A673 (cell line): ENCODE measurements at regions not wholly inside any gene's neighbourhood (a gene's known extent, or its start where the extent isn't known, plus 50 kb on each side); places are given as distances from the start of the nearest gene placed in this dataset.
A peak's percentile ranks its signal among the peaks of the same experiment; 100 is the strongest.

Source experiments
- BruUV-seq: library from RNA; stranded (reverse); fragments of 400-500 nt; replicated peaks from 2 replicates; lab custom pipeline; 2021; lab: Mats Ljungman, UMichigan
- CTCF ChIA-PET: fragments of 300-600 bp; sonication (Branson Sonifier 250); formaldehyde crosslinking; loops from one replicate; lab custom pipeline; 2022; ENCODE audit warnings: antibody characterized with exemption; lab: Charles Lee
- POLR2A ChIA-PET: fragments of 300-600 bp; sonication (Branson Sonifier 250); formaldehyde crosslinking; loops from one replicate; lab custom pipeline; 2022; ENCODE audit warnings: antibody characterized with exemption; ENCODE audit not compliant: low non-redundant PET; lab: Charles Lee
- DNase-seq: peaks from one replicate; pipeline ENCODE4 v3.0.0-alpha.2; 2015; ENCODE audit warnings: low spot score
- H3K27ac ChIP-seq: fragments of 200-600 bp; sonication (generic); 2 replicates; pipeline ENCODE4 v1.5.1; 2016; ENCODE audit warnings: mixed run types, low read depth, mild to moderate bottlenecking, mixed read lengths, antibody characterized with exemption, low read length; ENCODE audit not compliant: poor library complexity, severe bottlenecking
- H3K27me3 ChIP-seq: fragments of 200-600 bp; sonication (generic); replicated peaks from 2 replicates; pipeline ENCODE4 v1.6.1; 2017; ENCODE audit warnings: mixed run types, low read depth, mild to moderate bottlenecking, mixed read lengths, antibody characterized with exemption, low read length; ENCODE audit not compliant: insufficient read depth, poor library complexity
- H3K36me3 ChIP-seq: fragments of 200-600 bp; sonication (generic); 2 replicates; pipeline ENCODE4 v1.6.1; 2016; ENCODE audit warnings: mixed run types, mild to moderate bottlenecking, mixed read lengths, antibody characterized with exemption, low read length; ENCODE audit not compliant: insufficient read depth, poor library complexity, severe bottlenecking
- H3K4me1 ChIP-seq: fragments of 200-600 bp; sonication (generic); 2 replicates; pipeline ENCODE4 v1.6.1; 2017; ENCODE audit warnings: mixed run types, mild to moderate bottlenecking, mixed read lengths, antibody characterized with exemption, low read length; ENCODE audit not compliant: insufficient read depth, poor library complexity, severe bottlenecking
- H3K4me3 ChIP-seq: fragments of 200-600 bp; sonication (generic); 2 replicates; pipeline ENCODE4 v1.5.1; 2016; ENCODE audit warnings: low read depth, mixed run types, mild to moderate bottlenecking, mixed read lengths, low read length; ENCODE audit not compliant: poor library complexity, severe bottlenecking
- H3K9me3 ChIP-seq: fragments of 200-600 bp; sonication (generic); 2 replicates; pipeline ENCODE4 v1.6.1; 2016; ENCODE audit warnings: mixed run types, low read depth, mild to moderate bottlenecking, mixed read lengths, antibody characterized with exemption, low read length; ENCODE audit not compliant: poor library complexity, severe bottlenecking
- CTCF ChIP-seq: fragments of 300-800, 200-600 bp; sonication (generic); conservative IDR thresholded peaks from 2 replicates; pipeline ENCODE4 v1.5.1; 2017; ENCODE audit warnings: low read depth, mild to moderate bottlenecking, antibody characterized with exemption, low read length, moderate library complexity, mixed read lengths
- EZH2 ChIP-seq: fragments of 200-600 bp; sonication (generic); IDR thresholded peaks from 2 replicates; pipeline ENCODE4 v1.6.1; 2017; ENCODE audit warnings: borderline replicate concordance, low read depth, mild to moderate bottlenecking, mixed read lengths, antibody characterized with exemption, low read length; ENCODE audit not compliant: poor library complexity, severe bottlenecking
- intact Hi-C: fragments of 100-400 bp; cut with micrococcal nuclease; formaldehyde crosslinking; loops from one replicate; pipeline ENCODE4 v1.10.0; 2022; ENCODE audit not compliant: unreplicated experiment

- H3K27me3 ChIP-seq = no peaks in the 10 kb centered on the region
- ChIA-PET POLR2A (no interaction called here), CTCF (no interaction called here)
- H3K36me3 ChIP-seq = no peaks in the 10 kb centered on the region
- TF ChIP-seq EZH2 = no peak
- TF ChIP-seq CTCF = no peak
- no peak overlapping the region for H3K27ac ChIP-seq
- BruUV-seq = no TSS peak
- intact Hi-C loops = no loop called here
- H3K9me3 ChIP-seq = no peaks in the 10 kb centered on the region
- no peak overlapping the region for H3K4me3 ChIP-seq
- no peak for DNase-seq
- H3K4me1 ChIP-seq = peaks cover 23% of the 10 kb centered on the region
Observed at GRCh38 chr4:123972031-123972430, 575.4 kb downstream of the SPRY1 start.

DNA sequence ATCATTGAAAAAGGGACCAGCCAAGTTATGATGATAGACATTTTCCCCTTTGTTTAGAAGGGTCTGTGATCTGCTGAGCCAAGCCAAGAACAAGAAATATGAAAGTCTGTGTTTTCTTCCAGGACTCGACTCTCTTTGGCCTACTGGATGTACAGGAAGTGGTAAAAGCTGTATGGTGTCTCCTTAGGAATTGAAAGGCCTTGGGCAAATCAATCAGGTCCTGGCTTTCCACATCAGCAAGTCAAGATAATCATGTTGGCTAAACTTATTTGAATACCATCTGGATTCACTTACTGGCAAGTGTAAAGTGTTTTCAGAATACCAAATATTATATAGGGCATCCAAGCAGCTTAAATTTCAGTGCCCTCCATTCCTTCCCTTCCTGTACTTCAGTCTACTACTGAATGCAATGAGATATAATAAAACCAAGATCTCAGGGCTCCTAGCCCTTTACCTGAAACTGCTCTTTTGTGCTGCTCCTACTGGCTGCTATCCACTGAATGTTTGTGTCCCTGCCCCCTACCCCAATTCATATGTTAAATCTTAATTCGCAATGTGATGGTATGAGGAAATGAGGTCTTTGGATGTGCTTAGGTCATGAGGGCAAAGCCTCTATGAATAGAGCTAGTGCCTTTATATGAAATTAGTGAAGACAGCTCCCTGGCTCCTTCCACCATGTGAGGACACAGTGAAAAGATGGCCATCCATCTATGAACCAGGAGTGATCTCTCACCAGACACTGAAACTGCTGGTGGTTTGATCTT lies 578.0 kb downstream of the SPRY1 start:
- no TSS peak for BruUV-seq

DNA sequence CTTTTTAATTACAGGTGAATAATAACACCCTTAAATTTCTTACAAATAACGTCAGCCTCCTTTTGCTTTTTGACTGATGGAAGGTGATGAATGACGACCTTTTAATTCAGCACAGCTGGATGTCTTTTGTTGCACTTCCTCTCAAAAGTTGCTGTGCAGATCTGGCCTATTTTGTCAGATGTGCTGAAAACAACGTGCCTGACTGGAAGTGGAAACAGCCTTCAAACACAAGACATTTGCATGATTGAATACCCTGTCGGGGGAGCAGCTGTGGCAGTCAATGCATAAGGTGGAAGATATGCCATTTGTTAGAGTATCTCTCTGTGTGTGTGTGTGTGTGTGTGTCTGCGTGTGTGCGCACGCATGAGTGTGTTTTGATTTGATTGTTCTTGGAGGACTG lies 579.7 kb downstream of the SPRY1 start:
- TF ChIP-seq EZH2 (no peak), CTCF (no peak)
- H3K4me1 ChIP-seq = peaks cover 34% of the 10 kb centered on the region
- ChIA-PET CTCF (no interaction called here), POLR2A (no interaction called here)
- H3K36me3 ChIP-seq = no peaks in the 10 kb centered on the region
- intact Hi-C loops = loop anchor here (5.0 kb wide), 1 partner anchor 119 kb away; no protein-coding TSS in a partner anchor
- no peaks in the 10 kb centered on the region for H3K27me3 ChIP-seq
- H3K4me3 ChIP-seq = no peak overlapping the region
- peak overlapping the region; percentile 21 for H3K27ac ChIP-seq
- DNase-seq = peak; percentile 93
- BruUV-seq = no TSS peak
- H3K9me3 ChIP-seq = peaks cover 11% of the 10 kb centered on the region

More for the DNA sequence above, 578.0 kb downstream of the SPRY1 start:
- Histone ChIP-seq H3K27me3 (no peaks in the 10 kb centered on the region), H3K27ac (peak overlapping the region; percentile 63), H3K36me3 (no peaks in the 10 kb centered on the region), H3K4me3 (no peak overlapping the region), H3K9me3 (peaks cover 11% of the 10 kb centered on the region), H3K4me1 (peaks cover 34% of the 10 kb centered on the region)
- ChIA-PET CTCF (no interaction called here), POLR2A (interaction anchor here (0.6 kb wide), 1 partner anchor 669 kb away, joined by 3 read pairs; no protein-coding TSS in a partner anchor)
- intact Hi-C loops = loop anchor here (5.0 kb wide), 1 partner anchor 117 kb away; no protein-coding TSS in a partner anchor
- TF ChIP-seq CTCF (no peak), EZH2 (no peak)
- peak; percentile 73 for DNase-seq
